Activated CD4-positive, CD25-positive, alpha-beta regulatory T cell treated with anti-CD3 and anti-CD28 coated beads, Interleukin-2, amount 50 U/mL, for 16 hours (primary cell): ENCODE measurements at regions not wholly inside any gene's neighbourhood (a gene's known extent, or its start where the extent isn't known, plus 50 kb on each side); places are given as distances from the start of the nearest gene placed in this dataset.
"Not testable (repeated sequence)": the region's sequence is repeated elsewhere in the genome, so short reads cannot be mapped to it uniquely, and the experiment has no call there.

ENCODE experiments used
- DNase-seq: peaks from one replicate; pipeline ENCODE4 v3.0.0-alpha.2; 2020; ENCODE audit warnings: low read depth, low spot score

DNA sequence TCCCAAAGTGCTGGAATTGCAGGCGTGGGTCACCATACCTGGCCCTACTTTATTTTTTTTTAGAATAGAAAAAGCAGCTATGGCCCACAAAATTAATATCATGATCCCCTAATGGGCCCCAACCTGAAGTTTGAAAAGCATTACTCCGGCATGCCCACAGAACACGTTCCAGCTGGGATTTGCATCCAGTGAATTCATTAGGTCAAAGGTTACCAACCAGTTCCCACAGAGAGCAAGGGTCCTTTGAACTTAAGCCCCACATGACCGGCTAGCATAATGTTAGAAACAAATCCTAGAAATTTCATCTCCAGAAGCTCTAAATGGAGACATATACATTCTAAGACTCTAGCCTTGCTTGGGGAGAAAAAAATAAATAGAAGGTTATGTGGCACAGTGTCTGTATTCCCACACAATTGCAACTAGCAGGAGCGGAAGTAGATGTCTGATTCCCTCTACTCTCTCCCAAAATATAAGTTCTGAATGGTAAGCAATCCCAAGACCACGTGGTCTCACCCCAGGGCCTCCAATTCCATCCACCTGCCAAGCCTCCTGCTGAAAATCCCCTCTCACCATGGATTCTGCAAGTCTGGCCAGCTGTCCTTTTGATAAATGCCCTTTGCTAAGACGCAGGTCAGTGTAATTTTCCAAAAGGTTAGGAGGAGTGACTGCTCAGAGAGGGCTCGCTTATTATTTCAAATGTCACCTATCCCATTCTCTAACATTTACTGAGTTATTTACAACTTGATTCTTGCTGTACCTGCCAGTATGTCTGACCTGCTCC, 395.8 kb downstream of the NPIPA8 start:
- DNase-seq: no peak

DNA sequence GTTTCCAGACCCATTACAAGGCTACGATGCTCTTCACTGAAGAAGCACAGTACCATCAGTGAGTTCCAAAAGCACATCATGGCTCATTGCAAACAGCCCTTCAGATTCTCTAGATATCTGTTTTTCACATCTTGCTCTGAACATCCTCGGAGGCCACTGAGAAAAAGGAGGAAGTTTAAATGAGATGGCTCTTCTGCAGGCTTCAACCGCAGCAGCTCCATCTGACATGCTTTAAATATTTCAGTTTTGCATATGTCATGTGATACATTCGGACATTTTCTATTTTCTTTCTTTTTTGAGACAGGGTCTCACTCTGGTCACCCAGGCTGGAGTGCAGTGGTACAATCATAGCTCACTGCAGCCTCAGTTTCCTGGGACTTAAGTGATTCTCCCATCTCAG, 396.8 kb downstream of the NPIPA8 start:
- no peak for DNase-seq

- DNase-seq: no peak
These were observed 397.4 kb downstream of the NPIPA8 start for GRCh38 chr16:17939122-17939536.

DNA sequence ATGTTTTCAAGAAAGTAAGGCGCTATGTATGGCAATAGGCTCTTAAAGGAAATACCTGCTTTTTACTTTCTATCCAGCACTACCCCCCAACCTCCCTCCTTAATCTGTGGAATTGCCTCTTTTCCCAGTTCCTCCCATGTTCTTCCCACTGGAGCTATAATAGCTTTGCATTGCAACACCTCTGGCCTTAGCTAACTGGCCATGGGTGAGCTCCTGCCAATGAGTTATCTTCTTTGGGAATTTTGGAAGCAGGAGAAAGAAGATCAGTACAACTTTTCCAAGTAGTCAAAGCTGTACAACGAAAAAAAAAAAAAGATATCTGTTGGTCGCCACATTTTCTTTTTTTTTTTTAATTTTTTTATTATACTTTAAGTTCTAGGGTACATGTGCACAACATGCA, 398.0 kb downstream of the NPIPA8 start:
- DNase-seq: no peak

DNA sequence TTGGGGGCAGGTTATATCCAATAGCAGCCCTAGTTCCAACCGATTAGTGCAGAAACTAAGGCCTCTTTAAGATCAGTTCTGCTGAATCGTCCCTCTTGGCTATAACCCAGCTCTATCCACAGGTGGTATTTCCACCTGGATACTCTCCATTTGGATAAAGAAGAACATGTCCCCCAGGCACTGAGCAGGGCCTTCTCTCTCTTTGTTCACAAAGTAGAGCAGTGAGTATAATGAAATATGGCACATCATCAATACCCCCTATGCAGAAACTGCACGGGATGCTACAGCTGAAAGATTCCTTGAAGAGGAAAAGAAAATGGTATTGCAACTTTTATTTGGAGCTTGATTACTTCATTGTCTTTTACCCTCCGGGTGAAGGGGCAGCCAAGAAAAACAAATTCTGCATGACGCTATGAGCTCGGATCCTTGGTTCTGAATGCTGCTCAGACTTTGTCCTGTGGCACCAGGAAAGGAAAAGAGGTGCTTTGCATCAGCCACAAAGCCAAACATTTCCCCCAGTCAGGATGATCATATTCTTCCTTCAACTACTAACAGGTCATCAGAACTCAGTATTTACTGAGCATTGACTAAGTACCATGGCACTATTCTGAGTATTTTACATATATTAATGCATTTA, 399.7 kb downstream of the NPIPA8 start:
- DNase-seq: no peak

- no peak for DNase-seq
These were observed 406.3 kb downstream of the NPIPA8 start for GRCh38 chr16:17930280-17930679.

GRCh38 chr16:17926866-17927399, 409.6 kb downstream of the NPIPA8 start:
- DNase-seq: no peak

- DNase-seq: no peak
These were observed 410.1 kb downstream of the NPIPA8 start for GRCh38 chr16:17926461-17926860.

GRCh38 chr16:17925761-17926160, 410.8 kb downstream of the NPIPA8 start:
- DNase-seq: no peak

DNA sequence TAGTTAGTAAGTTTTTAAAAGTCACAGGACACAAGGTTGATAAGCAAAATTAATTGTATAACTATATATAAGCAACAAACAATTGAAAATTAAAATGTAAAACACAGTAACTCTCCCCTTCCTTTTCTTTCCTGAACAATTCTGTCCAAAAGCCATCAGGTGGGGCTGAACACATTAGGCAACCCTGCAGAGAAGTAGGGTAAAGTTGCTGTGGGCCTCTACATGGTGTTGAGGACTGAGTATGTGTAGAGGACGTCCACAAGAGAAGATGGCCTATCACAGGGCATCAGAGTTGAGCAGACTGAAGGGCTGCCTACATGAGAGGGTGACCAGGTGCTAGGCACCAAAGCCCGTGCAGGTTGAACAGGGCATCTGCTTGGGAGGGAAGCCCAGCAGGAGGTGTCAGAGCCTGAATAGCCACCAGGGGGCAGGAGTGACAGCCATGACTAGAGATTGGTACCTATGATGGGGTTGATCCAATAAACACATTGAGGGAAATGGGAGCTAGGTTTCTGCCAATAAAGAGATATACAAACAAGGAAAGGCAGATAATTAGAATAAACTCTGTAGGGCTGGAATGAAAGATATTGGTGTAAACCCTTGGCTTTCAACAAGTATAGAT, 415.1 kb downstream of the NPIPA8 start:
- DNase-seq: no peak

DNA sequence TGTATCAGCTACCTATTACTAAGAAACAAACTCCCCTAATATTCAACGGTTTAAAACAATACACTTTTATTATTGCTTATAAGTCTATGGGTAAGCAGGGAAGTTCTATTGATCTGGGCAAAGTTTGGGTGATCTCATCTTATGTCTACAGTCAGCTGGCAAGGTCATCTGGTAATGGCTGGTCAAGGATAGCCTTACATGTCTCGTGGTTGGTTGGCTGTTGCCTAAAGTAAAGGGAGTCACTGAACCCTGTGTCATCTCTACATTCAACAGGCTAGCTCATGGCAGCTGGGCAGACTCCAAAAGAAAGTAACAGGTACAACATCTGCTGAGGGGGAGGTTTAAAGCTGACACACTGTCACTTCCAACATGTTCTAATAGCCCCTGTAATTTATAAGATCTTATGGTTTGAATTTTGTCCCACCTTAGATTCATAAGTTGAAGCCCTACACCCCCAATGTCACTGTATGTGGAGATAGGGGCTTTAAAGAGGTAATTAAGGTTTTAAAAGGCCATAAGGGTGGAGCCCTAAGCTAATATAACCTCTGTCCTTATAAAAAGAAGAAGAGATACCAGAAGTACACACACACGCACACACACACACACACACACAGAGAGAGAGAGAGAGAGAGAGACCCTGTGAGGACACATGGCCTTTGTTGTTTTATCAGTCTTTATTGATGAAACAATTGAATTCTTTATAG, 419.1 kb downstream of the NPIPA8 start:
- no peak for DNase-seq

DNA sequence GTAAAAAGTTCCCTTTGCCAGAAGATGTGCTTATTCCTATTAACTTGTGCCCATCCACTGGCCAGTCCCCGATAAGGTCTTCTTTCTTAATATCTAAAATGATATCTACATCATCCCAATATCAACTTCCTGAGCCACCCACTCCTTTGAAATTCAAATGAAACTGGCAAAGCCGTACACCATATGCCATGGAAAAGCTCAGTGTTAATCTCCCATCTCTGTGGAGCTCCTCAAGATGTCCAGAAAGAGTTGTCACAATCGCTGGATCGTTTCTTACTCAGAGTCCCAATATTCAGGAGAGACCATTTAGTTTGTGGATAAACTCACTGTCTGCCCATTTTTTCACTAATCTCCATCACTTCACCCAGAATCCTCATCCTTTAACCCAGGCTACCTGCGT, 420.7 kb downstream of the NPIPA8 start:
- no peak for DNase-seq

- no peak for DNase-seq
These were observed 422.4 kb downstream of the NPIPA8 start for GRCh38 chr16:17914168-17914567.

DNA sequence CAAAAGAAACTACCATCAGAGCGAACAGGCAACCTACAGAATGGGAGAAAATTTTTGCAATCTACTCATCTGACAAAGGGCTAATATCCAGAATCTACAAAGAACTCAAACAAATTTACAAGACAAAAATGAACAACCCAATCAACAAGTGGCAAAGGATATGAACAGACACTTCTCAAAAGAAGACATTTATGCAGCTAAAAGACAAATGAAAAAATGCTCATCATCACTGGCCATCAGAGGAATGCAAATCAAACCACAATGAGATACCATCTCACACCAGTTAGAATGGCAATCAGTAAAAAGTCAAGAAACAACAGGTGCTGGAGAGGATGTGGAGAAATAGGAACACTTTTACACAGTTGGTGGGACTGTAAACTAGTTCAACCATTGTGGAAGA, 425.0 kb downstream of the NPIPA8 start:
- DNase-seq: not testable (repeated sequence)

DNA sequence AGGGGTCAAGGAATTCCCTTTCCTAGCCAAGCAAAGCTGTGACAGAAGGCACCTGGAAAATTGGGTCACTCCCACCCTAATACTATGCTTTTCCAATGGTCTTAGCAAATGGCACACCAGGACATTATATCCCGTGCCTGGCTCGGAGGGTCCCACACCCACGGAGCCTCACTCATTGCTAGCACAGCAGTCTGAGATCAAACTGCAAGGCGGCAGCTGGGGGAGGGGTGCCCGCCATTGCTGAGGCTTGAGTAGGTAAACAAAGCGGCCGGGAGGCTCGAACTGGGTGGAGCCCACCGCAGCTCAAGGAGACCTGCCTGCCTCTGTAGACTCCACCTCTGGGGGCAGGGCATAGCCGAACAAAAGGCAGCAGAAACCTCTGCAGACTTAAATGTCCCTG, 429.9 kb downstream of the NPIPA8 start:
- DNase-seq: not testable (repeated sequence)

DNA sequence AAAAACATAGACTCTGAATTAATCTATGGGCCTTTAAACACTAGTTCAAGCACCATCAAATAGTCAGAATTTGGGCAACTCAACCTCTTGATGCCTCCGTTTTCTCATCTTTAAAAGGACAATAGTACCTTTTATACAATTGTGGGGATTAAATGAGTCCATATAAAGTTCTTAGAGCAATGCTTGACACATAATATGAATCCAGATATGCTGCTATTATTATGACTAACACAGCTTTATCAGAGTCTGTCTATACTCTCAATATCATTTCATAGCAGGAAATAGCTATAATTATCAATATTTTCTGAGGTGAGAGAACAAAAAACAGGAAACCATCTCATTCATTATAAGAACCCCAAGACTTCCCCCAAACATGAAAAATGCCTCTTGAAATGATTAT, 430.5 kb upstream of the XYLT1 start:
- DNase-seq: no peak

DNA sequence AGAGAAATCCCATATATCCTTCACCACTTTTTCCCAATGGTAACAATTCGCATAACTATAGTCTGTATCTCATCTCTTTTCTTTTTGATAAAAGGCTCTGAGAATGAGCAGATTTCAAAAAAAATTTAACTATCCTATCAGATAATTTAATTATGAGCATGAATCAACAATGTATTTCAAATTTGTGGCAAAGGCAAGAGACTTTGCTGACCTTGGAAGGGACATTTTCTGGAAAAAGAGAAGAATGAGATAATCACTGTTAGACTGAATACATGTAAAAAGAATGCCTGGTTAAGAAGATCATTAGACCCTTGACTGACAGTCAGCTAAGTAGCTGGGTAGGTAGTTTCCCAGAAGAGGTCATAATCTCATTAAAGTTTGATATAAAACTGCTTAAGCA, 428.4 kb upstream of the XYLT1 start:
- DNase-seq: no peak

GRCh38 chr16:17887963-17888362, 417.2 kb upstream of the XYLT1 start:
- DNase-seq: no peak

DNA sequence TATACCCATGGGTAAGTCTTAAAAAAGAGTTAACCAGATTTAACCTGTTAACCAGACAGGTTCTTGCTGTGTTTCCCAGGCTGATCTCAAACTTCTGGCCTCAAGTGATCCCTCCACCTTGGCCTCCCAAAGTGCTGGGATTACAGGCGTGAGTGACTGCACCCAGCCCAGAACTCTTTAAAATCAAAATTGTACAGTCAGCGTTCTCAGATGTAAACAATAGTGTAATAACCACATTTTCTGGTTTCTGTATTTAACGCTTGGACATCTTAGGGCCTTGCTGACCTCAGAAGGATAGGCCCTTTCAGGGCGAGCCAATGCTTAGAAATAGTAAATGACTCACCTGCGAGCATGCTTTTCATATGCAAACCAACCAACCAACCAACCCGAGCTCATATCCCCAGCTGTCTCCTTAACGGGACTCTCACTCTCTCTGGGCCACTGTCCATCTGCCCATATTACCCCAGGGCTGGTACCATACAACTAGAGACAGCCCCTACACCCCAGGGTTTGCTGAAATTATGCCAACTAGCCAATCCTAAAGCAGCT, 415.0 kb upstream of the XYLT1 start:
- DNase-seq: no peak

DNA sequence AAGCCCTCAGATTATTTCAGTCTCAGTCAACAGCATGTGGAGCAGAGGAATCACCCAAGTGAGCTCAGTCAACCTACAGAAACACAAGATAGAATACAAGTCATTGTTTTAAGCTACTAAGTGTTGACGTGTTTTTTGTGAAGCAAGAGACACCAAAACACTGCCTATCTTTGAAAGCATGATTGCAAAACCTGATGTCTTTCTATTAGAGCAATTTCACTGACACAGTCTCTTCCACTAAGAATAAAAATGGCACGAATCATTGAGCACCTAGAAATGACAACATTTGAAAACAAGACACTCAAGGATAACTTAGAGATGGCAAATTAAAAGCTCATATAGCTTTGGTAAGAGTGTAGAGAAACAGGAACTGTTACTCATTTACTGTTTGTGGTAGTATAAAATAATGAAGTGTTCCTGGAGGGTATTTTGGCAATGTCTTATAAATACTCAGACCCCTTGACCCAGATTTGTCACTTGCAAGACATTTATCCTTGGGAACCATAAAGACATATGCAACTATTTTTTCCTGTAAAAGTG, 407.1 kb upstream of the XYLT1 start:
- DNase-seq: no peak

GRCh38 chr16:17866996-17867395, 396.2 kb upstream of the XYLT1 start:
- DNase-seq: no peak
